ENCODE measurements at regions not wholly inside any gene's neighbourhood (a gene's known extent, or its start where the extent isn't known, plus 50 kb on each side); places are given as distances from the start of the nearest gene placed in this dataset.

GRCh38 chrX:13939741-13940597 lies 89.7 kb downstream of the GEMIN8 start:
- TF ChIP-seq REST (IDR thresholded peaks at IDR 0.05; ENCODE audit: insufficient replicate concordance, low read depth) (no peak), POLR2AphosphoS5 (IDR thresholded peaks at IDR 0.05; ENCODE audit: low read depth) (no peak), CTCF (IDR thresholded peaks at IDR 0.05; ENCODE audit: insufficient read depth, low read length) (no peak), GABPA (IDR thresholded peaks at IDR 0.05; ENCODE audit: low read depth) (no peak)

Data from HL-60 (cell line).